Activated CD4-positive, alpha-beta T cell treated with anti-CD3 and anti-CD28 coated beads, Interleukin-2, amount 10 ng/mL, durations not matched to agents 24 days and 14 days (primary cell): ENCODE measurements at regions not wholly inside any gene's neighbourhood (a gene's known extent, or its start where the extent isn't known, plus 50 kb on each side); places are given as distances from the start of the nearest gene placed in this dataset.
"Not testable (repeated sequence)": the region's sequence is repeated elsewhere in the genome, so short reads cannot be mapped to it uniquely, and the experiment has no call there.

Source experiments
- DNase-seq: peaks from one replicate; pipeline ENCODE4 v3.0.0; 2022
- H3K27ac Mint-ChIP-seq: one replicate; pipeline ENCODE4 v1.8.0; 2022; ENCODE audit warnings: mild to moderate bottlenecking, mixed read lengths
- H3K27me3 Mint-ChIP-seq: one replicate; pipeline ENCODE4 v1.8.0; 2022; ENCODE audit warnings: mixed read lengths
- H3K36me3 Mint-ChIP-seq: one replicate; pipeline ENCODE4 v1.8.0; 2022; ENCODE audit warnings: low read depth, mild to moderate bottlenecking, mixed read lengths
- H3K4me1 Mint-ChIP-seq: one replicate; pipeline ENCODE4 v1.8.0; 2021; ENCODE audit warnings: mixed read lengths
- H3K4me3 Mint-ChIP-seq: one replicate; pipeline ENCODE4 v1.8.0; 2022; ENCODE audit warnings: mild to moderate bottlenecking, moderate library complexity, mixed read lengths
- H3K9me3 Mint-ChIP-seq: one replicate; pipeline ENCODE4 v1.8.0; 2021; ENCODE audit warnings: mixed read lengths
- intact Hi-C: fragments of 100-400 bp; cut with micrococcal nuclease; formaldehyde crosslinking; loops from one replicate; pipeline ENCODE4 v1.15.1; 2023

DNA sequence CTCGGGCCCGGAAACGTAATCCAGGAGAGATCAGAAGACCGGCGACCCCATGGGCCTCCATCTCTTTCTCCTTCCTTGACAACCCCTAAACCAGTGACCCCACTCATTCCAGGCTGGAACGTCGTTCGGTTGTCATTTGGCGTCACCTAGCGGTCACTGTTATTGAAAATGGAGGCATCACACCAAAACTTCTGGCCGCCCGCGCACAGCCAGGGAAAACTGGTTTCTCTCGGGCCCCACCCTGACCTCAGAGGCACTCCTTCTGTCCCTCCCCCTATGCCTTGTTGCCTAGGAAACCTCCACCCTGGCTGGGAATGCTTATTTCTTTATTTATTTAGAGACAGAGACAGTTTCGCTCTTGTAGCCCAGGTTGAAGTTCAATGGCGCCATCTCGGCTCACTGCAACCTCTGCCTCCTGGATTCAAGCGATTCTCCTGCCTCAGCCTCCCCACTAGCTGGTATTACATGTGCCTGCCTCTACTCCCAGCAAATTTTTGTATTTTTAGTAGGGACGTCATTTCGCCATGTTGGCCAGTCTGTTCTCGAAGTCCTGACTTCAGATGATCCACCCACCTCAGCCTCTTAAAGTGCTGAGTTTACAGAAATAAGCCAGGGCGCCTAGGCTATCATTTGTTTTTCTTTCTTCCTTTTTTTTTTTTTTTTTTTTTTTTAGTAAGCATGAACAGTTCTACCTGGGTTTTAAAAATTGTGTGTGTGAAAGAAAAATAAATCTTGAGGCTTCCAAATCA, 2144.1 kb upstream of the TPTE start:
- H3K36me3 Mint-ChIP-seq, result not testable (repeated sequence)

DNA sequence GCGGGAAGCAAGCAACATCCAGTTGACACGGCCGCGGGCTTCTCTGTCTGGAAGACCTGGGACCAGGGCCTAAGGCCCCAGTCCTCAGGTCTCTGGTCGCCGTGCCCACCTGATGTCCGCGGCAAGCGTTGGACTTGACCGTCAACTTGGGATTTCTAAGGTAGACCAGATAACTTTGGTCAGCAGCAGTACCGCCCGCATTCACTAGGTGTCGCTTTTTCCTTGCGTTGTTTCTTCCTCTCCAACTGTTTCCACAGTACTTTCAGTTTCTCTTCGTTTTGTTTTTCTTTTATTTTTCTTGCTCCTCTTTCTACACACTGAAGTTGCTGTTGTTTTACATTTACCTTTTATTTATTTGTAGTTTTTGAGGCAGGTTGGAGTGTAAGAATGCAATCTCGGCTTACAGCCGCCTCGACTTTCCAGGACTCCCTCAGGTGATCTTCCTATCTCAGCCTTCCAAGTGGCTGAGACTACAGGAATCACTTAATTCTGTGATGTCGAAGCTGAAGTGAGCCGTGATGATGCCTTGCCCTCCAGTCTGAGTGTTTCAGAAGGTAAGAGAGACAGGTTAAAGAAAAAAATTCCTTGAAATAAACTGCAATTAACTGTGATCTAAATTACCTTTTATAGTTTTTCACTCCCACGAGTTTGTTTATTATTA, 2140.8 kb upstream of the TPTE start:
- DNase-seq, H3K9me3 Mint-ChIP-seq, H3K27me3 Mint-ChIP-seq: not testable (repeated sequence)

More for the DNA sequence above, 2144.1 kb upstream of the TPTE start:
- H3K4me1 Mint-ChIP-seq, DNase-seq, H3K9me3 Mint-ChIP-seq, intact Hi-C loops, H3K27me3 Mint-ChIP-seq, H3K27ac Mint-ChIP-seq, H3K4me3 Mint-ChIP-seq: not testable (repeated sequence)

DNA sequence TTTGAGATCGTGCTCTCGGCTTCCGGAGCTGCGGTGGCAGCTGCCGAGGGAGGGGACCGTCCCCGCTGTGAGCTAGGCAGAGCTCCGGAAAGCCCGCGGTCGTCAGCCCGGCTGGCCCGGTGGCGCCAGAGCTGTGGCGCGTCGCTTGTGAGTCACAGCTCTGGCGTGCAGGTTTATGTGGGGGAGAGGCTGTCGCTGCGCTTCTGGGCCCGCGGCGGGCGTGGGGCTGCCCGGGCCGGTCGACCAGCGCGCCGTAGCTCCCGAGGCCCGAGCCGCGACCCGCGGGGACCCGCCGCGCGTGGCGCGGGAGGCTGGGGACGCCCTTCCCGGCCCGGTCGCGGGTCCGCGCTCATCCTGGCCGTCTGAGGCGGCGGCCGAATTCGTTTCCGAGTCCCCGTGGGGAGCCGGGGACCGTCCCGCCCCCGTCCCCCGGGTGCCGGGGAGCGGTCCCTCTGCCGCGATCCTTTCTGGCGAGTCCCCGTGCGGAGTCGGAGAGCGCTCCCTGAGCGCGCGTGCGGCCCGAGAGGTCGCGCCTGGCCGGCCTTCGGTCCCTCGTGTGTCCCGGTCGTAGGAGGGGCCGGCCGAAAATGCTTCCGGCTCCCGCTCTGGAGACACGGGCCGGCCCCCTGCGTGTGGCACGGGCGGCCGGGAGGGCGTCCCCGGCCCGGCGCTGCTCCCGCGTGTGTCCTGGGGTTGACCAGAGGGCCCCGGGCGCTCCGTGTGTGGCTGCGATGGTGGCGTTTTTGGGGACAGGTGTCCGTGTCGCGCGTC, 2133.0 kb upstream of the TPTE start:
- intact Hi-C loops, DNase-seq, H3K4me1 Mint-ChIP-seq, H3K4me3 Mint-ChIP-seq, H3K36me3 Mint-ChIP-seq, H3K27me3 Mint-ChIP-seq, H3K9me3 Mint-ChIP-seq, H3K27ac Mint-ChIP-seq: not testable (repeated sequence)

More for the DNA sequence above, 2140.8 kb upstream of the TPTE start:
- H3K4me1 Mint-ChIP-seq, H3K27ac Mint-ChIP-seq, intact Hi-C loops, H3K36me3 Mint-ChIP-seq, H3K4me3 Mint-ChIP-seq: not testable (repeated sequence)

DNA sequence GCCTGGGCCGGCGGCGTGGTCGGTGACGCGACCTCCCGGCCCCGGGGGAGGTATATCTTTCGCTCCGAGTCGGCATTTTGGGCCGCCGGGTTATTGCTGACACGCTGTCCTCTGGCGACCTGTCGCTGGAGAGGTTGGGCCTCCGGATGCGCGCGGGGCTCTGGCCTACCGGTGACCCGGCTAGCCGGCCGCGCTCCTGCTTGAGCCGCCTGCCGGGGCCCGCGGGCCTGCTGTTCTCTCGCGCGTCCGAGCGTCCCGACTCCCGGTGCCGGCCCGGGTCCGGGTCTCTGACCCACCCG, 2132.5 kb upstream of the TPTE start:
- H3K27me3 Mint-ChIP-seq, H3K4me1 Mint-ChIP-seq, DNase-seq, H3K9me3 Mint-ChIP-seq, H3K4me3 Mint-ChIP-seq, H3K27ac Mint-ChIP-seq, intact Hi-C loops, H3K36me3 Mint-ChIP-seq: not testable (repeated sequence)

DNA sequence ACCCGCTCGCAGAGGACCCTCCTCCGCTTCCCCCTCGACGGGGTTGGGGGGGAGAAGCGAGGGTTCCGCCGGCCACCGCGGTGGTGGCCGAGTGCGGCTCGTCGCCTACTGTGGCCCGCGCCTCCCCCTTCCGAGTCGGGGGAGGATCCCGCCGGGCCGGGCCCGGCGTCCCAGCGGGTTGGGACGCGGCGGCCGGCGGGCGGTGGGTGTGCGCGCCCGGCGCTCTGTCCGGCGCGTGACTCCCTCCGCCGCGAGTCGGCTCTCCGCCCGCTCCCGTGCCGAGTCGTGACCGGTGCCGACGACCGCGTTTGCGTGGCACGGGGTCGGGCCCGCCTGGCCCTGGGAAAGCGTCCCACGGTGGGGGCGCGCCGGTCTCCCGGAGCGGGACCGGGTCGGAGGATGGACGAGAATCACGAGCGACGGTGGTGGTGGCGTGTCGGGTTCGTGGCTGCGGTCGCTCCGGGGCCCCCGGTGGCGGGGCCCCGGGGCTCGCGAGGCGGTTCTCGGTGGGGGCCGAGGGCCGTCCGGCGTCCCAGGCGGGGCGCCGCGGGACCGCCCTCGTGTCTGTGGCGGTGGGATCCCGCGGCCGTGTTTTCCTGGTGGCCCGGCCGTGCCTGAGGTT, 2130.7 kb upstream of the TPTE start:
- H3K36me3 Mint-ChIP-seq, DNase-seq, H3K27me3 Mint-ChIP-seq, H3K27ac Mint-ChIP-seq, H3K4me3 Mint-ChIP-seq, H3K9me3 Mint-ChIP-seq, intact Hi-C loops, H3K4me1 Mint-ChIP-seq: not testable (repeated sequence)

DNA sequence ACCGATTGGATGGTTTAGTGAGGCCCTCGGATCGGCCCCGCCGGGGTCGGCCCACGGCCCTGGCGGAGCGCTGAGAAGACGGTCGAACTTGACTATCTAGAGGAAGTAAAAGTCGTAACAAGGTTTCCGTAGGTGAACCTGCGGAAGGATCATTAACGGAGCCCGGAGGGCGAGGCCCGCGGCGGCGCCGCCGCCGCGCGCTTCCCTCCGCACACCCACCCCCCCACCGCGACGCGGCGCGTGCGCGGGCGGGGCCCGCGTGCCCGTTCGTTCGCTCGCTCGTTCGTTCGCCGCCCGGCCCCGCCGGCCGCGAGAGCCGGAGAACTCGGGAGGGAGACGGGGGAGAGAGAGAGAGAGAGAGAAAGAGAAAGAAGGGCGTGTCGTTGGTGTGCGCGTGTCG, 2127.0 kb upstream of the TPTE start:
- intact Hi-C loops, H3K36me3 Mint-ChIP-seq, H3K4me3 Mint-ChIP-seq, H3K4me1 Mint-ChIP-seq, H3K9me3 Mint-ChIP-seq, DNase-seq, H3K27ac Mint-ChIP-seq, H3K27me3 Mint-ChIP-seq: not testable (repeated sequence)

GRCh38 chr21:8395992-8396391, 2125.4 kb upstream of the TPTE start:
- H3K27ac Mint-ChIP-seq, intact Hi-C loops: not testable (repeated sequence)

DNA sequence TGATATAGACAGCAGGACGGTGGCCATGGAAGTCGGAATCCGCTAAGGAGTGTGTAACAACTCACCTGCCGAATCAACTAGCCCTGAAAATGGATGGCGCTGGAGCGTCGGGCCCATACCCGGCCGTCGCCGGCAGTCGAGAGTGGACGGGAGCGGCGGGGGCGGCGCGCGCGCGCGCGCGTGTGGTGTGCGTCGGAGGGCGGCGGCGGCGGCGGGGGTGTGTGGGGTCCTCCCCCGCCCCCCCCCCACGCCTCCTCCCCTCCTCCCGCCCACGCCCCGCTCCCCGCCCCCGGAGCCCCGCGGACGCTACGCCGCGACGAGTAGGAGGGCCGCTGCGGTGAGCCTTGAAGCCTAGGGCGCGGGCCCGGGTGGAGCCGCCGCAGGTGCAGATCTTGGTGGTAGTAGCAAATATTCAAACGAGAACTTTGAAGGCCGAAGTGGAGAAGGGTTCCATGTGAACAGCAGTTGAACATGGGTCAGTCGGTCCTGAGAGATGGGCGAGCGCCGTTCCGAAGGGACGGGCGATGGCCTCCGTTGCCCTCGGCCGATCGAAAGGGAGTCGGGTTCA, 2122.4 kb upstream of the TPTE start:
- H3K27me3 Mint-ChIP-seq, H3K27ac Mint-ChIP-seq, intact Hi-C loops, DNase-seq, H3K9me3 Mint-ChIP-seq, H3K4me3 Mint-ChIP-seq, H3K36me3 Mint-ChIP-seq, H3K4me1 Mint-ChIP-seq: not testable (repeated sequence)

More at GRCh38 chr21:8395992-8396391, 2125.4 kb upstream of the TPTE start:
- not testable (repeated sequence) for DNase-seq, H3K4me1 Mint-ChIP-seq, H3K9me3 Mint-ChIP-seq, H3K36me3 Mint-ChIP-seq, H3K27me3 Mint-ChIP-seq, H3K4me3 Mint-ChIP-seq

DNA sequence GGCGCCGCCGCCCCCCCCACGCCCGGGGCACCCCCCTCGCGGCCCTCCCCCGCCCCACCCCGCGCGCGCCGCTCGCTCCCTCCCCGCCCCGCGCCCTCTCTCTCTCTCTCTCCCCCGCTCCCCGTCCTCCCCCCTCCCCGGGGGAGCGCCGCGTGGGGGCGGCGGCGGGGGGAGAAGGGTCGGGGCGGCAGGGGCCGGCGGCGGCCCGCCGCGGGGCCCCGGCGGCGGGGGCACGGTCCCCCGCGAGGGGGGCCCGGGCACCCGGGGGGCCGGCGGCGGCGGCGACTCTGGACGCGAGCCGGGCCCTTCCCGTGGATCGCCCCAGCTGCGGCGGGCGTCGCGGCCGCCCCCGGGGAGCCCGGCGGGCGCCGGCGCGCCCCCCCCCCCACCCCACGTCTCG, 2121.5 kb upstream of the TPTE start:
- H3K4me1 Mint-ChIP-seq, H3K36me3 Mint-ChIP-seq, H3K4me3 Mint-ChIP-seq, H3K27me3 Mint-ChIP-seq, intact Hi-C loops, H3K9me3 Mint-ChIP-seq, H3K27ac Mint-ChIP-seq, DNase-seq: not testable (repeated sequence)

DNA sequence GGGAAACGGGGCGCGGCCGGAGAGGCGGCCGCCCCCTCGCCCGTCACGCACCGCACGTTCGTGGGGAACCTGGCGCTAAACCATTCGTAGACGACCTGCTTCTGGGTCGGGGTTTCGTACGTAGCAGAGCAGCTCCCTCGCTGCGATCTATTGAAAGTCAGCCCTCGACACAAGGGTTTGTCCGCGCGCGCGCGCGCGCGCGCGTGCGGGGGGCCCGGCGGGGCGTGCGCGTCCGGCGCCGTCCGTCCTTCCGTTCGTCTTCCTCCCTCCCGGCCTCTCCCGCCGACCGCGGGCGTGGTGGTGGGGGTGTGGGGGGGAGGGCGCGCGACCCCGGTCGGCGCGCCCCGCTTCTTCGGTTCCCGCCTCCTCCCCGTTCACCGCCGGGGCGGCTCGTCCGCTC, 2119.6 kb upstream of the TPTE start:
- H3K27me3 Mint-ChIP-seq, DNase-seq, H3K4me1 Mint-ChIP-seq, intact Hi-C loops, H3K4me3 Mint-ChIP-seq, H3K27ac Mint-ChIP-seq, H3K9me3 Mint-ChIP-seq, H3K36me3 Mint-ChIP-seq: not testable (repeated sequence)

DNA sequence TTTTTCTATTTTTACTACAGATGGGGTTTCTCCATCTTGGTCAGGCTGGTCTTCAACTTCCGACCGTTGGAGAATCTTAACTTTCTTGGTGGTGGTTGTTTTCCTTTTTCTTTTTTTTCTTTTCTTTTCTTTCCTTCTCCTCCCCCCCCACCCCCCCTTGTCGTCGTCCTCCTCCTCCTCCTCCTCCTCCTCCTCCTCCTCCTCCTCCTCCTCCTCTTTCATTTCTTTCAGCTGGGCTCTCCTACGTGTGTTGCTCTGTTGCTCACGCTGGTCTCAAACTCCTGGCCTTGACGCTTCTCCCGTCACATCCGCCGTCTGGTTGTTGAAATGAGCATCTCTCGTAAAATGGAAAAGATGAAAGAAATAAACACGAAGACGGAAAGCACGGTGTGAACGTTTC, 2115.1 kb upstream of the TPTE start:
- H3K36me3 Mint-ChIP-seq, H3K27ac Mint-ChIP-seq, H3K4me3 Mint-ChIP-seq, intact Hi-C loops, H3K9me3 Mint-ChIP-seq, DNase-seq, H3K27me3 Mint-ChIP-seq, H3K4me1 Mint-ChIP-seq: not testable (repeated sequence)

DNA sequence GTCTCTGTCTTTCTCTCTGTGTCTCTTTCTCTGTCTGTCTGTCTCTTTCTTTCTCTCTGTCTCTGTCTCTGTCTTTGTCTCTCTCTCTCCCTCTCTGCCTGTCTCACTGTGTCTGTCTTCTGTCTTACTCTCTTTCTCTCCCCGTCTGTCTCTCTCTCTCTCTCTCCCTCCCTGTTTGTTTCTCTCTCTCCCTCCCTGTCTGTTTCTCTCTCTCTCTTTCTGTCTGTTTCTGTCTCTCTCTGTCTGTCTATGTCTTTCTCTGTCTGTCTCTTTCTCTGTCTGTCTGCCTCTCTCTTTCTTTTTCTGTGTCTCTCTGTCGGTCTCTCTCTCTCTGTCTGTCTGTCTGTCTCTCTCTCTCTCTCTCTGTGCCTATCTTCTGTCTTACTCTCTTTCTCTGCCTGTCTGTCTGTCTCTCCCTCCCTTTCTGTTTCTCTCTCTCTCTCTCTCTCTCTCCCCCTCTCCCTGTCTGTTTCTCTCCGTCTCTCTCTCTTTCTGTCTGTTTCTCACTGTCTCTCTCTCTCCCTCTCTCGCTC, 2110.2 kb upstream of the TPTE start:
- H3K27me3 Mint-ChIP-seq, H3K36me3 Mint-ChIP-seq, H3K4me1 Mint-ChIP-seq, DNase-seq, H3K4me3 Mint-ChIP-seq, H3K27ac Mint-ChIP-seq, intact Hi-C loops, H3K9me3 Mint-ChIP-seq: not testable (repeated sequence)

GRCh38 chr21:8419925-8420560, 2101.3 kb upstream of the TPTE start:
- H3K4me3 Mint-ChIP-seq, H3K4me1 Mint-ChIP-seq, intact Hi-C loops, H3K9me3 Mint-ChIP-seq, H3K36me3 Mint-ChIP-seq, H3K27me3 Mint-ChIP-seq: not testable (repeated sequence)
- DNase-seq, result peak; percentile 87
- H3K27ac Mint-ChIP-seq, result peak overlapping the region; percentile 1
